OCI-M2 (cell line): ENCODE measurements at regions not wholly inside any gene's neighbourhood (a gene's known extent, or its start where the extent isn't known, plus 50 kb on each side); places are given as distances from the start of the nearest gene placed in this dataset.

ENCODE experiments used
- DNase-seq: peaks from one replicate; lab custom pipeline; 2025; ENCODE audit not compliant: unreplicated experiment; lab: John Stamatoyannopoulos, UW

- DNase-seq, result no peak
Observed at GRCh38 chr12:69123919-69124638, 115.3 kb upstream of the CPSF6 start.

DNA sequence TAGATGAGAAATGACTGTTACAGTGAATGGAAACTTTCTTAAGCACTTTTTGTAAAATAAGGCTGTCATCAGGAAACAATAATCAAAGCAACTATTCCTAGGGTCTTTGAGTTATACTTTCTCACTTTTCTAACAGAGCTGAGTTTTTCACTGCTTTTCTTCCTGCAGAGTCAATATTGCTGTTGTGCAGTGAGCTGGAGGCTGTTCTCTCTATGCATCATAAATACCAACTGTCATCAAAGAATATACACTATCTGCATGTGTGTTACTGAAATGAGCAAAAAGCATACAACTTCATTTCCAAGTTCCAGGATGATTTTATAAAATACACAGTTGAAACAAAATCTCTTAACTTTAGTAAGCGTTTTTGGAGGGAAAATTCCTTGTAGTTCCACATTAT is 110.4 kb upstream of the CPSF6 start:
- no peak for DNase-seq

DNA sequence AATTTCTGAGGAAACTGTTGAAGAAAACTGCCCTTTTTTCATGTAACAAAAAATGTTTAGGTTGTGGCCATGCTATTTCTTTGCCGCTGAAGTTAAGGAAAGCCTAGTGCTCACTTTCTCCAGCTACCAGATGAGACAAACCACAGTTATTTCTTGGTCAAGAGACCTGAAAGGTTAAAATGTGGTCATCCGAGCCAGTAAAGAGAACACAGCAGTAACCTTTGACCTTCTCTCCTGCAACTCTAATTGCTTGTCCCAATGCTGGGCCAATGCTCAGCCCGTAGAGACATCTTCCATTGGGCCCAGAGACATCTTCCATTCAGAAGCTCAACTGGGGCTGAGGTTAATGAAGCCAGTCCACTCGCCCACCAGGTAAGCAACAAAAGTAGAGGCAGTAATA is 109.8 kb upstream of the CPSF6 start:
- DNase-seq, result no peak

GRCh38 chr12:69130064-69130463 is 109.3 kb upstream of the CPSF6 start:
- no peak for DNase-seq

DNA sequence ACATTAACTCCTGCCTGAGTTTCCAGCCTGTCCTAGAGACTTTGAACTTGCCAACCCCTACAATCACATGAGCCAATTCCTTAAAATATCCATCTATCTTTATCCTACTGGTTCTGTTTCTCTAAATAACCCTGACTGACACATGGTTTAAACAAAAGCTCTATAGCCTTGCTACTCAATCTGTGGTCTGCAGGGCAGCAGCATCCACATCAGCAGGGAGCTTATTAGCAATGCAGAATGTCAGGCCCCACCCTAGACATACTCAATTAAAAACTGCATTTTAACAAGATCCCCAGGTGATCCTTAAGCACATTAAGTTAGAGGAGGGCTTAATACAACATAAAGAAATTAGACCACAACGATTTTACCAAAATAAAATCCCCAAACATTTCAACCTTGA is 108.3 kb upstream of the CPSF6 start:
- no peak for DNase-seq

- DNase-seq, result no peak
Observed at GRCh38 chr12:69136931-69137613, 102.3 kb upstream of the CPSF6 start.

GRCh38 chr12:69141074-69141473 is 98.3 kb upstream of the CPSF6 start:
- no peak for DNase-seq

DNA sequence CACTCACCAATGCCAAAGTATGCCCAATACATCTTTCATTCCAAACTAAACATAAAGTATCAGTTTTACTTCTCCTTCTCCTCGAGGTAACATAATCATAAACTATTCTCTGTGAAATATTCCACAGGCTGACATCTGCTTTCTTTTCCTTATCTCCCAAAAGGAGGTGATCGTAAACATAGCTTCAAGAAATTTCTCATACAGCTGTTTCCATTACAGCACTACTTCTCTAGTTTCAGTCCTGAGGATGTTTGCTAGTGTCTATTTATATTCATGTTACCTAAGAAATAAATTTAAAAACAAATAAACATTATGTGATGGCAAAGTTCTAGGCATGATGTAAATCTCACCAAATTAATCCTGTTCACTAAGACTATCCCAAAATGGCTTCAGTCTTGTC is 90.1 kb upstream of the CPSF6 start:
- DNase-seq, result no peak

DNA sequence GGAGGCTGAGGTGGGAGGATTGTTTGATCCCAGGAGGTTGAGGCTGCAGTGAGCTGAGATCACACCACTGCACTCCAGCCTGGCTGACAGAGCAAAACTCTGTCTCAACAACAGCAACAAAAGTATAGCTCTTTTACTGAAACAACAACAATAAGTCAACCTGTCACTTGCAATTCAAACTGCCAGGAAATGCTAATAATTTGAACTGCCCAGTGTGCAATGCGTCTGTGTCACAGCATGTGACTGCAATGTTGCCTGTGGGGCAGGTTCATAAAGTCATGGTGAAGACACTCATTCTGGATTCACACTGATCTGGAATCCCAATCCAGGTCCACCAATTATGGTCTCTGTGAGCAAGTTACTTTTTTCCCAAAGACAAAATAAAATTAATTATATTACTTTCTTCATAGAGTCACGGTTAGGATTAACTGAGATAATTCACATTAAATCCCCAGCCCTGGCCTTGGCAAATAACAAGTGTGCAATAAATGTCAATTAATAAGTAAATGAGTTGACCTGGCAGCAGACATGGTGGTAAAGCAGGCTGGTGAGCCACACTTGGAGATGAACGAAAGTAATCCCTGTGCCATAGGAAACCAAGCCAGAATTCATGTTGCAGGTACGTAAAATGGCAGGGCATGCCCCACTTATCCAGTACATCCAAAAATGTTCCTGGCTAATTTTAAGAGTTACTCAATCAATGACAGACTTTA is 89.1 kb upstream of the CPSF6 start:
- DNase-seq, result no peak

DNA sequence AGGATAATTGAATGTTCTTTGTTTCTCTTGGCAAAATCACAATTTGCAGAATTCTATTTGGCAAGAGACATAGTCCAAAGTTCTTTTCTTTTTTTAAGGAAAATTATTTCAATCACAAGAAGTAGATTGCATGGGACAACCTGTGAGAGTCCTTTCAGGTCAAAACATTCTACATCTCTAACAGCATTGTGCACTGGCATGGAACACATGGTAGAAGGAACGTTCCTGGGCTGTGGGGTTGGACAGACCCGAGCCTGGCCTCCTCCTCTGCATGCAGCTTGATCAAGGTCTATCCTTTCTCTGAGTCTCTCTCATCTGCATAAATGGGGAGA is 88.6 kb upstream of the CPSF6 start:
- no peak for DNase-seq

DNA sequence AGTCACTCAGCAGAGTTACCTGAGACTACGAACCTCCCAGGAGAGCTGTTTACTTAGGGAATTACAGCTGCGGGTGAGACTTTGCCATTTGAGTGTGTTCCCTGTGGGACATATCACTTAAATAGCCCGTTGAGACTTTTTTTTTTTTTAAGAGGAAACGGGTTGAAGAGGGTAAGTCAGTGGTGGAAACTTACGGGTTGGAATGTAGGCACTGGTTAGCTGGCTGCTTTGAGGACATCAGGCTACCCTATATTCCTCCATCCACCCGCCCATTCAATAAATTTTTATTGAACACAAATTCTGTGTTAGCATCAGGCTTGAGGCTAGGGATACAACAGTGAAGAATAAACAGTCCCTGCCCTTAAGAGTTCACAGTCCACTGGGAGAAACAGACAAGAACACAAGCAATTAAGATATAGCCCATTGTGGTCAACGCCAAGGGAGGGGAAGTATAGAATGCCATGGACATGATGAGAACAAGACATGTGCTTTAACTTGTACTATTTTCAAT is 88.1 kb upstream of the CPSF6 start:
- DNase-seq, result no peak

DNA sequence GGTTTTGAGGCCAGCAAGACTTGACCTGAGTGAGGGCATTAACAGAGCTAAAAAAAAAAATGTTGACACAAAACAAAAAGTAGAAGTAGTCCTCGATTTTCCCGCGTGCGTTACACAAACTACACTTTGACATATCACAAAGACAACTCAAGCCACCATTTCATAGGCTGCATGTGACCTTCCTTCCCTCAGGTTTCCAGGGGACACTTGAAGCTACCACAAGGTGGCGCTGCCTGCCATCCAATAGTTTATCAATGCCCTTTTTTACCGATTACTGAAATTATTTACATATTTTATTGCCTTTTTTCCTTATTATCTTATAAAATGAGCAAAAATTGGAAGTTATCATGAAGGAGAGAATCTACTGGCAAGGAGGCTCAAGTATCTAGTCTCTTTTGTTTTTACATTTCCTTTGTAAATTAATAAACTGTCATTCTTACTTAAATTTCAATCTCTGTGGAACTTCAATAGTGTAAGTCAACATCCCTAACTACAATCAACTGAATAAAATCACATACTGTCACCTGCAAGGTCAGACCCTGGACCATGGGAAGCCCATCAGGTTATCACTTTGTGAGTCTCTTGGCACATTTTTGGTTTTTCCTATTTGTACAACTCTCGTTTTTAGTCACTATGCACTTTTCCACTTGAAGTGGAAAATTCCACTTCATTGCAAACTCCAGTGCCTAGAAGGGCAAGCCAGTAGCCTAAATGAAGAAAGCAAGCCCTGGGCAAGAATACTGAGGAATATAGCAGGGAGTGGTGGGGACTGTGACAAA is 84.6 kb upstream of the CPSF6 start:
- peak; percentile 3 for DNase-seq

DNA sequence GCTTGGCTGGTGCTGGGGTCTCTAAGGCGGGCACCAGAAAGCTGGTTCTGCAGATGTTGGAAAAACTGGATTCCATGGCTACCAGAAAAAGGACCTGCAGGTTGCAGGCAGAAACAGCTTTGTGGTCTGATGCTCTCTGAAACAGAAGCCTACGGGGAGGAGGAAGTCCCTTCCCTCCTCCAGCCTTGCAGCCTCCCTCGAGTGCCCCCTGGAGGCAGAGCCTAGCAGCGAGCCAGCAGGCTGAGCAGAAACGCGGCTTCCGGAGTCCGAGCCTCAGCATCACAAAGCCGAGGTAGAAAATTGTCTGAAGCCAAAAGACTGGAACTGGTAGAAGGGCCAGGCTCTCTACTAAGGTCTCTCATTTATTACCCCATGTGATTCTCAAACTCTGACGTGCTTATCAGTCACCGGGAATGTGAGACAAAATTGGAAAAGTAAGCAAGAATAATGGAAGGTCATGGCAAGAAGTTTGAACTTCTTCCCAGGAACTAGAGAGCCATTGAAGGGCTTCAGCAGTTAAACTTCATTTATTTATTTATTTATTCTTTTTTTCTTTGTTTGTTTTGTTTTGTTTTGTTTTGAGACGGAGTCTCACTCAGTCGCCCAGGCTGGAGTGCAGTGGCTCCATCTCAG is 82.2 kb upstream of the CPSF6 start:
- DNase-seq, result peak; percentile 26

GRCh38 chr12:69161829-69162228 is 77.5 kb upstream of the CPSF6 start:
- no peak for DNase-seq

DNA sequence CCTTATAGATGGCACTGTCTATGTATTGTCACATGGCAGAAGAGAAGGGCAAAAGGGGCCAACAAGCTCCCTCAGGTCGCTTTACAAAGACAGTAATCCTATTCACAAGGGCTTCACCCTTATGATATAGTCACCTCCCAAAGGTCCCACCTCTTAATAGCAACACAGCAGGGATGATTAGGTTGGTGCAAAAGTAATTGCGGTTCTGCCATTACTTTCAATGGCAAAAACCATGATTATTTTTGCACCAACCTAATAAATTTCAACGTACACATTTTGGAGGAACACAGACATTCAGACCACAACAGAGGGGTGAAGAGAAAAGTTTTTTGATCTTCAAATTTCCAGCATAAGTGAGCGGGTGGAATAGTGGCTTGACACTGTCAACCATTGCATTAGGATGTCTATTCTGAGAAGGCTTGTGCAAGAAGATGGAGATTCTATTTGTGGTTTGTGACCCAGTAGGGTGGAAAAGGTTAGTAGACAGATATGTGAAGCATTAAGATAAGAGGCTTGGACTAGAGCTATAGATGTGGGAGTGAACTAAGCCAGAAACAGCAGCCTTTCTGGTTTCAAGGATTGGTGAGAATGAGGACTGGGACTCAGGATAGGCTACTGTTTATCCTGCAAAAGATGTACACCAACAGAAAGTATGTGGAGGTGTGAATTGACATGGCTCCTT is 75.5 kb upstream of the CPSF6 start:
- DNase-seq, result no peak

GRCh38 chr12:69167648-69168165 is 71.7 kb upstream of the CPSF6 start:
- DNase-seq, result no peak

DNA sequence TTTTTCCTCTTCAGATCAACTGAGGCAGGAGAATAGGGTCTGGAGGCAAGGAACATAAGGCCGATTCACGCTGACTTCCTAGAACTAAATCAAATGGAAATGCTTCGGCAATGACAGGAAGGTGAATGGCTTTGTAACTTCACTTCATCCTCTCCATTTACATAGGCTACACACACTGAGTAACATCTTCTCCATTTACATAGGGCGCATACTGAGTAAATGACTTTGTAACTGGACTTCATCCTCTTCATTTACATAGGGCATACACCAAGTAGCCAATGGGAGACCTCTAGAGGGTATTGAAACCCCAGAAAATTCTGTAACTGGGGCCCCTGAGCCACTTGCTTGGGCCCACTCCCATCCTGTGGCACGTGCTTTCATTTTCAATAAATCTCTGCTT is 71.0 kb upstream of the CPSF6 start:
- DNase-seq, result no peak

GRCh38 chr12:69168828-69169227 is 70.5 kb upstream of the CPSF6 start:
- DNase-seq, result no peak

GRCh38 chr12:69170293-69170692 is 69.1 kb upstream of the CPSF6 start:
- no peak for DNase-seq

- DNase-seq, result no peak
Observed at GRCh38 chr12:69171881-69172280, 67.5 kb upstream of the CPSF6 start.
